HepG2 (cell line): ENCODE measurements at regions not wholly inside any gene's neighbourhood (a gene's known extent, or its start where the extent isn't known, plus 50 kb on each side); places are given as distances from the start of the nearest gene placed in this dataset.

Experiments used
- ATAC-seq: fragments of 200-7000 bp; cut with Tn5 transposase; 3 replicates; pipeline ENCODE4 v1.9.1; 2020; ENCODE audit warnings: mild to moderate bottlenecking, moderate library complexity
- BruUV-seq: library from RNA; stranded (reverse); fragments of 400-500 nt; replicated peaks from 2 replicates; lab custom pipeline; 2021; lab: Mats Ljungman, UMichigan
- CTCF ChIA-PET: fragments of 300-600 bp; formaldehyde crosslinking; extraction: SDS; loops from one replicate; lab custom pipeline; 2021; ENCODE audit warnings: low total read pairs, inconsistent platforms, low intra/inter-chr PET ratio; lab: Yijun Ruan, JAX
- POLR2A ChIA-PET: fragments of 350-600 bp; sonication (Branson Sonifier 250); formaldehyde crosslinking; loops from one replicate; lab custom pipeline; 2020; ENCODE audit warnings: antibody characterized with exemption, inconsistent platforms; lab: Yijun Ruan, JAX
- DNase-seq: peaks from one replicate; pipeline ENCODE4 v3.0.0-alpha.2; 2015; ENCODE audit warnings: low spot score
- FAIRE-seq: peaks from 3 replicates; lab custom pipeline; 2011; peaks lifted over from hg19 to GRCh38; lab: Jason Lieb, UNC
- H2AFZ ChIP-seq: one replicate; pipeline ENCODE4 v1.6.1; 2011; ENCODE audit warnings: low read length, inconsistent platforms
- H3K27ac ChIP-seq: fragments of 300-600 bp; 3 replicates; pipeline ENCODE4 v1.8.0; 2011; ENCODE audit warnings: mixed run types, mild to moderate bottlenecking, mixed read lengths, low read length, inconsistent platforms; ENCODE audit not compliant: insufficient read depth; ENCODE audit errors: extremely low read length
- H3K27me3 ChIP-seq, 2 experiments: fragments of 200-600 bp in 1 of 2; 2 replicates in 1 of 2; 3 replicates in 1 of 2; pipeline versions ENCODE4 v1.6.0 to v1.8.0; 2011; ENCODE audit warnings: low read length in 2 of 2, mild to moderate bottlenecking in 2 of 2, moderate library complexity in 2 of 2, inconsistent platforms in 1 of 2; ENCODE audit not compliant: insufficient read depth in 2 of 2, control insufficient read depth in 1 of 2
- H3K36me3 ChIP-seq, 2 experiments: fragments of 200-600 bp in 1 of 2; replicated peaks in 1 of 2; 2 replicates in 1 of 2; 3 replicates in 1 of 2; pipeline versions ENCODE4 v1.5.1 to v1.8.0; 2011; ENCODE audit warnings: low read length in 2 of 2, inconsistent platforms in 1 of 2; ENCODE audit not compliant: insufficient read depth in 2 of 2, control insufficient read depth in 1 of 2
- H3K4me1 ChIP-seq: 2 replicates; pipeline ENCODE4 v1.5.1; 2012; ENCODE audit warnings: low read length, inconsistent platforms; ENCODE audit not compliant: insufficient read depth
- H3K4me2 ChIP-seq: 2 replicates; pipeline ENCODE4 v1.6.0; 2011; ENCODE audit warnings: low read depth, low read length, inconsistent platforms
- H3K4me3 ChIP-seq, 3 experiments: fragments of 200-600 bp in 1 of 3; sonication (generic), shearing (Covaris generic) in 1 of 3; replicated peaks in 1 of 3; 2 replicates each; pipeline ENCODE4 v1.5.1; 2011 to 2016; ENCODE audit warnings: low read length in 3 of 3, inconsistent platforms in 2 of 3, low read depth in 2 of 3, mild to moderate bottlenecking in 2 of 3, control low read depth in 1 of 3, mixed read lengths in 1 of 3; ENCODE audit not compliant: insufficient read depth in 1 of 3
- H3K79me2 ChIP-seq: one replicate; pipeline ENCODE4 v1.6.1; 2011; ENCODE audit warnings: low read length, inconsistent platforms; ENCODE audit not compliant: insufficient read depth
- H3K9ac ChIP-seq: 2 replicates; pipeline ENCODE4 v1.6.0; 2011; ENCODE audit warnings: mild to moderate bottlenecking, low read depth, low read length, inconsistent platforms; ENCODE audit not compliant: insufficient read depth
- H3K9me3 ChIP-seq: 2 replicates; pipeline ENCODE4 v1.5.1; 2012; ENCODE audit warnings: mild to moderate bottlenecking, low read length
- H4K20me1 ChIP-seq: 2 replicates; pipeline ENCODE4 v1.6.0; 2011; ENCODE audit warnings: inconsistent platforms, mild to moderate bottlenecking, low read length, moderate library complexity; ENCODE audit not compliant: insufficient read depth
- AGO1 ChIP-seq: fragments of 200-400 bp; formaldehyde crosslinking; IDR thresholded peaks from 2 replicates; pipeline ENCODE4 v1.6.1; 2017; ENCODE audit warnings: mild to moderate bottlenecking, low read depth, low read length, moderate library complexity; ENCODE audit not compliant: poor library complexity, severe bottlenecking
- ATM ChIP-seq: fragments of 450-650 bp; IDR thresholded peaks from 2 replicates; pipeline ENCODE4 v1.7.1; 2017; ENCODE audit warnings: mild to moderate bottlenecking, borderline replicate concordance
- DPF2 ChIP-seq: sonication (generic); formaldehyde crosslinking; IDR thresholded peaks from 2 replicates; pipeline ENCODE4 v1.4.0; 2020; ENCODE audit warnings: mild to moderate bottlenecking, low read depth, missing genetic modification reagents, borderline replicate concordance
- E2F1 ChIP-seq: sonication (generic); formaldehyde crosslinking; IDR thresholded peaks from 2 replicates; pipeline ENCODE4 v1.5.0; 2020; ENCODE audit warnings: missing genetic modification reagents
- EEA1 ChIP-seq: sonication (generic); formaldehyde crosslinking; IDR thresholded peaks from 2 replicates; pipeline ENCODE4 v1.5.1; 2020; ENCODE audit warnings: mild to moderate bottlenecking, missing genetic modification reagents, borderline replicate concordance
- HCFC1 ChIP-seq: fragments of 150-350 bp; IDR thresholded peaks from 2 replicates; pipeline ENCODE4 v1.6.1; 2014; ENCODE audit warnings: low read depth, low read length
- ZC3H4 ChIP-seq: sonication (generic); formaldehyde crosslinking; IDR thresholded peaks from 2 replicates; pipeline ENCODE4 v1.4.0; 2020; ENCODE audit warnings: missing genetic modification reagents, borderline replicate concordance
- ZNF33A ChIP-seq: sonication (generic); formaldehyde crosslinking; IDR thresholded peaks from 2 replicates; pipeline ENCODE4 v1.5.1; 2020; ENCODE audit warnings: missing genetic modification reagents, mild to moderate bottlenecking, moderate library complexity, borderline replicate concordance
- ZNF749 ChIP-seq: sonication (generic); formaldehyde crosslinking; IDR thresholded peaks from 2 replicates; pipeline ENCODE4 v1.8.0; 2022; ENCODE audit warnings: mild to moderate bottlenecking, missing genetic modification reagents, moderate library complexity, borderline replicate concordance
- ZNF781 ChIP-seq: sonication (generic); formaldehyde crosslinking; IDR thresholded peaks from 2 replicates; pipeline ENCODE4 v1.5.1; 2020; ENCODE audit warnings: borderline replicate concordance, mild to moderate bottlenecking, missing genetic modification reagents; ENCODE audit errors: not compliant biosample characterization
- WGBS: methylation state at CpG from one replicate; pipeline ENCODE4 v1.1.6; 2017; ENCODE audit warnings: low lambda C conversion rate; 5-methylcytosine and 5-hydroxymethylcytosine counted together
- in situ Hi-C: cut with HindIII; loops from 2 replicates; pipeline ENCODE4 v1.10.0; 2017; ENCODE audit warnings: low pct_unique_long_range_greater_than_20kb; ENCODE audit not compliant: extremely low pct_ligation_motif_present
- intact Hi-C: fragments of 100-400 bp; cut with micrococcal nuclease; formaldehyde crosslinking; loops from one replicate; pipeline ENCODE4 v1.10.0; 2022; ENCODE audit not compliant: unreplicated experiment
- TF ChIP-seq, protein P1 (sequence below): sonication (generic); formaldehyde crosslinking; IDR thresholded peaks from 2 replicates; pipeline ENCODE4 v1.4.0; 2020; ENCODE audit warnings: missing genetic modification reagents, borderline replicate concordance
- TF ChIP-seq, protein P2 (sequence below): IDR thresholded peaks from 2 replicates; pipeline ENCODE4 v1.6.1; 2016; ENCODE audit warnings: mild to moderate bottlenecking, missing biosample characterization, missing genetic modification reagents

- BruUV-seq, result no TSS peak
- DNase-seq, result no peak
- no peak for ATAC-seq
- Histone ChIP-seq H3K4me1 (no peaks in the 10 kb centered on the region), H3K36me3 (no peaks in the 10 kb centered on the region), H2AFZ (no peak overlapping the region), H3K4me2 (no peak overlapping the region), H3K9me3 (peaks cover 32% of the 10 kb centered on the region), H3K9ac (no peak overlapping the region), H3K79me2 (no peaks in the 10 kb centered on the region), H3K27me3 (no peaks in the 10 kb centered on the region), H4K20me1 (no peaks in the 10 kb centered on the region), H3K4me3 (no peak overlapping the region), H3K27ac (no peak overlapping the region)
- intact Hi-C loops (no loop called here), in situ Hi-C loops (no loop called here)
- CTCF ChIA-PET, result no interaction called here
- FAIRE-seq, result no peak
- POLR2A ChIA-PET, result no interaction called here
- WGBS, result 2% methylated on average over 2 of the region's 2 CpGs
- TF ChIP-seq ATM, result no peak
Measured at GRCh38 chr18:55884498-55884897, 296.5 kb upstream of the TCF4 start.

GRCh38 chr18:55880617-55881016 lies 292.6 kb upstream of the TCF4 start:
- ChIA-PET CTCF (no interaction called here), POLR2A (no interaction called here)
- no peak overlapping the region for H3K4me3 ChIP-seq
- DNase-seq (no peak), ATAC-seq (no peak), FAIRE-seq (no peak)
- H3K4me2 ChIP-seq, result no peak overlapping the region
- H3K27ac ChIP-seq, result no peak overlapping the region
- H3K4me1 ChIP-seq, result no peaks in the 10 kb centered on the region
- 23% methylated on average over 8 of the region's 8 CpGs for WGBS
- H3K9ac ChIP-seq, result no peak overlapping the region
- H3K36me3 ChIP-seq, result no peaks in the 10 kb centered on the region
- intact Hi-C loops, result no loop called here
- H2AFZ ChIP-seq, result no peak overlapping the region
- H3K27me3 ChIP-seq, result no peaks in the 10 kb centered on the region
- no peaks in the 10 kb centered on the region for H3K79me2 ChIP-seq
- no TSS peak for BruUV-seq
- H4K20me1 ChIP-seq, result no peaks in the 10 kb centered on the region
- in situ Hi-C loops, result no loop called here
- peaks cover 52% of the 10 kb centered on the region for H3K9me3 ChIP-seq
- TF ChIP-seq DPF2 (CRISPR knock-in tag), result no peak
- TF ChIP-seq E2F1, result no peak
- TF ChIP-seq ZNF33A (CRISPR knock-in tag), result no peak
- TF ChIP-seq AGO1, result no peak
- TF ChIP-seq EEA1 (CRISPR knock-in tag), result no peak
- no peak for TF ChIP-seq ZC3H4 (CRISPR knock-in tag)
- TF ChIP-seq HCFC1, result no peak
- TF ChIP-seq ZNF781 (CRISPR knock-in tag), result no peak
- TF ChIP-seq, protein P1, sequence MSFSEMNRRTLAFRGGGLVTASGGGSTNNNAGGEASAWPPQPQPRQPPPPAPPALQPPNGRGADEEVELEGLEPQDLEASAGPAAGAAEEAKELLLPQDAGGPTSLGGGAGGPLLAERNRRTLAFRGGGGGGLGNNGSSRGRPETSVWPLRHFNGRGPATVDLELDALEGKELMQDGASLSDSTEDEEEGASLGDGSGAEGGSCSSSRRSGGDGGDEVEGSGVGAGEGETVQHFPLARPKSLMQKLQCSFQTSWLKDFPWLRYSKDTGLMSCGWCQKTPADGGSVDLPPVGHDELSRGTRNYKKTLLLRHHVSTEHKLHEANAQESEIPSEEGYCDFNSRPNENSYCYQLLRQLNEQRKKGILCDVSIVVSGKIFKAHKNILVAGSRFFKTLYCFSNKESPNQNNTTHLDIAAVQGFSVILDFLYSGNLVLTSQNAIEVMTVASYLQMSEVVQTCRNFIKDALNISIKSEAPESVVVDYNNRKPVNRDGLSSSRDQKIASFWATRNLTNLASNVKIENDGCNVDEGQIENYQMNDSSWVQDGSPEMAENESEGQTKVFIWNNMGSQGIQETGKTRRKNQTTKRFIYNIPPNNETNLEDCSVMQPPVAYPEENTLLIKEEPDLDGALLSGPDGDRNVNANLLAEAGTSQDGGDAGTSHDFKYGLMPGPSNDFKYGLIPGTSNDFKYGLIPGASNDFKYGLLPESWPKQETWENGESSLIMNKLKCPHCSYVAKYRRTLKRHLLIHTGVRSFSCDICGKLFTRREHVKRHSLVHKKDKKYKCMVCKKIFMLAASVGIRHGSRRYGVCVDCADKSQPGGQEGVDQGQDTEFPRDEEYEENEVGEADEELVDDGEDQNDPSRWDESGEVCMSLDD (CRISPR knock-in tag), result no peak
- TF ChIP-seq, protein P2, sequence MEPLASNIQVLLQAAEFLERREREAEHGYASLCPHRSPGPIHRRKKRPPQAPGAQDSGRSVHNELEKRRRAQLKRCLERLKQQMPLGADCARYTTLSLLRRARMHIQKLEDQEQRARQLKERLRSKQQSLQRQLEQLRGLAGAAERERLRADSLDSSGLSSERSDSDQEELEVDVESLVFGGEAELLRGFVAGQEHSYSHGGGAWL, result no peak
- TF ChIP-seq ZNF749 (CRISPR knock-in tag), result no peak
